GM19463 (cell line): ENCODE measurements at regions not wholly inside any gene's neighbourhood (a gene's known extent, or its start where the extent isn't known, plus 50 kb on each side); places are given as distances from the start of the nearest gene placed in this dataset.

Experiments
- ATAC-seq: cut with Tn5 transposase; IDR thresholded peaks from one replicate; pipeline ENCODE4 v1.9.1; 2021; ENCODE audit warnings: mild to moderate bottlenecking, moderate library complexity; ENCODE audit not compliant: unreplicated experiment

GRCh38 chr6:100144991-100145390 lies 151.0 kb upstream of the MCHR2 start:
- ATAC-seq = no peak

- ATAC-seq = no peak
These were observed 144.5 kb upstream of the MCHR2 start for GRCh38 chr6:100138346-100139022.

DNA sequence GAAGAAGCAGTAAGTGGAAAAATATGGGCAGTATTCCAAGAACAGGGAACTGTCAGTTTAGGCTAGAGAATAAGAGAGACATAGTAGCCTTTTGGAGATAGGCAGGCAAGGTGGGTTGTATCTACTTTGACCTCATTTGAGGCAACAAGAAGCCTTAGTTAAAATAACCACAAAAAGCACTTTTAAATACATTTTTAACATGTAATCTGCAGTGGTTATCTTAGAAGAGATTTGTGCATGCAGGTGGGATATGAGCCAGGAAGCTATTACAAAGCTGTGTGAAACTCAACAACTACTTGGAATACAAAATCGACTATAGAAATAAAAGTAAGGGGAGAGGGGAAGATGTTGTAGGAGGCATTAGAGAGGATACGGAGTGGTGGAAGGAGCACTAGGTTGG lies 143.7 kb upstream of the MCHR2 start:
- no peak for ATAC-seq

DNA sequence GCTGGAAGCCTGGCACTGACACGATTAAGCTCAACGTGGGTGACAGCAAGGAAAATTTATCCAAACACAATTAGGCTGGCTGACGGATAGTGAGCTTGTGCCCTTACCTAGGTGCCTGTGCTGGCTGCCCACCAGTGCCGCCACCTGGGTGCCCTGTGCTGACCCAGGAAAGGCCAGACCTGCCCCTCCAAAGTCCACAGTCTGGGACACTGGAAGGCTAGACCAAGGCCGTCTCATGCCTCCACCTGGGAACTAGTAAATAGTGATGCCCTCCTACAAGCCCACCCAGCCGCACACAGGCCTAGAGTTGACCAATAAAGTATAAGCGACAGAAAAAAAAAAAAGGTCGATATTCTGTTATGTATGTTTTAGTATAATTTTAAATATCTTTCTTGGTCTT lies 142.6 kb upstream of the MCHR2 start:
- no peak for ATAC-seq

DNA sequence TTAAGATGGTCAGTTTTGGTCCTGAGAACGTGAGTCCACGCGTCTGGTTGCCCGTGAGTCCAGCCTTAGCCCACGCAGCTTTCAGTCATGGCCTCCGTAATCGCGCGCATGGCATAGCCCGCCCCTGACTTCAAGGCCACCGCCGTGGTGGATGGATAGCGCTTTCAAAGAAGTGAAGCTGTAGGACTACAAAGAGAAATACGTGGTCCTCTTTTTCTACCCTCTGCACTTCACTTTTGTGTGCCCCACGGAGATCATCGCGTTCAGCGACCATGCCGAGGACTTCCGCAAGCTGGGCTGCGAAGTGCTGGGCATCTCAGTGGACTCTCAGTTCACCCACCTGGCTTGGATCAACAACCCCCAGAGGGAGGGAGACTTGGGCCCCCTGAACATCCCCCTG lies 142.0 kb upstream of the MCHR2 start:
- ATAC-seq = no peak

DNA sequence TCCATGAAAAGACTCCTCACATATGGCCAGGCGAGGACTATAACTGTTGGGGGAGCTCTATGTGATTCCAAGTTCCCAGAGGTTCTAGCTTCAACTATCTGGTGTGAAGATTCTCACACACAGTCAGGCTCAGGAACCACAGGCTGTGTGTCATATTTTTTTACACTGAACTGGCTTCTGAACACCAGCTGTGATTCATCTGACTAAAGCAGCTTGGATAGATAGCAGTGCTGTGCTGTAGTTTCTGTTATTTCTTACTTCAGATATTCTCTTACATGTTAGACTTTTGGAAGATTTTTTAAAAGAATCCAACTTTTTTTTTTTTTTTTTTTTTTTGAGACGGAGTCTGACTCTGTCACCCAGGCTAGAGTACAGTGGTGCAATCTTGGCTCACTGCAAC lies 140.7 kb upstream of the MCHR2 start:
- ATAC-seq = no peak

DNA sequence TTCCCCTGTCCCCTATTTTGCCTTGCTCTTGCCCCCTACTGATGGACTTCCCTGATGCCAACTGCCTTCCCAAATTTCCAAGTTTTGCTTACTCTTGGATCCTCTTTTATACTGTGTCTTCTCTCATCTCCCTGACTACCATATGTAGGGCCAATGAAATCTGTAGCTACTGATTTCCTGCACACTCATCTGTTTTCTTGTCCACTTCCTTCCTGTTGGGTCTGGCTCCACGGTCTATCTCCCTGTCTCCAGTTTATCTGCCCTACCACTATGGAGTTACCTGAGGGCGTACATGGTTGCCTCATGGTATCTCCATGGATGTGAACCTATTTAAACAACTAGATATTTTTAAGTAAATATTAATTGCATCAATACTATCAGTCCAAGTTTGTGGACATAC lies 140.3 kb upstream of the MCHR2 start:
- no peak for ATAC-seq

DNA sequence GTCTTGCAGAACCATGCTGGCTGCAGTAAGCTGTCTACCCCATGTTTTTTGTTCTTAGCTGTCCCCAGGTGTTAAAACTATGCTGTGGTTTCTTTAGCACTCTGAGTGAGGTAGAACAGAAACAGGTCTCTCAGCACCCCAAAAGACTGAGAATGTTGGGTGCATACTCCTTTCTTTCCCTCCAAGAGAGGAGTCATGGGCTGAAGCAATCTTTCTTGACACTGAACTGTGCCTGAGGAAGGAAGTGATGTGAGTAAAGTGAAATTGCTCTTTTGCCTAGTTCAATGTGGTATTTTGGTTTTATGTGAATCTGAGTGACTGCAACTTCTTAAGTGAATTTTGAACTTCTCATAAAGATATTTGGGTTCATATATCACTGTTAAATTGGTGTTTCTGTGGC lies 138.0 kb upstream of the MCHR2 start:
- ATAC-seq = no peak

- ATAC-seq = no peak
These were observed 136.6 kb upstream of the MCHR2 start for GRCh38 chr6:100130630-100131029.

DNA sequence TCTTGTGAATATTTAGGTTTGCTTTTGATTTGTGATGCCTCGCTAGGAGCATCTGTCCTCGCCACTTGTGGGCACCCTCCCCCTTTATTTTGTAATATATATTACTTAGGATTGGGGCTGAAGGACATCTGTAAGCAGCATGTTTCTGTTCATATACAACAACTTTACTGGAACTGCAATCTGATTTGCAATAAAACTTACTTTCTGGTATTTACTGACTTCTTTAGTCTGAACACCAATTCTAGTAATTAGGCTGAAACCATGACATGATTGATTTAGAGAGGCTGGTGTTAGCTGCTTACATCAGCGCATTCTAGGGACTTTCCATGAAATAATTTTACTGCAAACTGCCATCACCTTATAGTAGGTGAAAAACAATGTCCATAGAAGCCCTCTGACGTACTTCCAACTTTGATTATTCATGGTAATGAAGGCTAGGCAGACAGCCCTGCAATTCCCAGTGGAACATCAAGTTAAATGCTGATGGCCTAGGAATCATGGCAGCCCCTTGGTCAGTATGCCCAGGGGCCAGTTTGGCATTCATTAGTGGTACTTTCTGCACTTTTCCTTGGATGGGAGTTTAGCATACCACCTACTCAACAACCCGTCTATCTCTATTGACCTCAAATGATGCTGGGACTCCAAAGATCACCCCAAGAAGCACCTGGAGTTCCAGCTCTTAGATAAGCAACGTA lies 132.9 kb upstream of the MCHR2 start:
- ATAC-seq = peak; percentile 76

DNA sequence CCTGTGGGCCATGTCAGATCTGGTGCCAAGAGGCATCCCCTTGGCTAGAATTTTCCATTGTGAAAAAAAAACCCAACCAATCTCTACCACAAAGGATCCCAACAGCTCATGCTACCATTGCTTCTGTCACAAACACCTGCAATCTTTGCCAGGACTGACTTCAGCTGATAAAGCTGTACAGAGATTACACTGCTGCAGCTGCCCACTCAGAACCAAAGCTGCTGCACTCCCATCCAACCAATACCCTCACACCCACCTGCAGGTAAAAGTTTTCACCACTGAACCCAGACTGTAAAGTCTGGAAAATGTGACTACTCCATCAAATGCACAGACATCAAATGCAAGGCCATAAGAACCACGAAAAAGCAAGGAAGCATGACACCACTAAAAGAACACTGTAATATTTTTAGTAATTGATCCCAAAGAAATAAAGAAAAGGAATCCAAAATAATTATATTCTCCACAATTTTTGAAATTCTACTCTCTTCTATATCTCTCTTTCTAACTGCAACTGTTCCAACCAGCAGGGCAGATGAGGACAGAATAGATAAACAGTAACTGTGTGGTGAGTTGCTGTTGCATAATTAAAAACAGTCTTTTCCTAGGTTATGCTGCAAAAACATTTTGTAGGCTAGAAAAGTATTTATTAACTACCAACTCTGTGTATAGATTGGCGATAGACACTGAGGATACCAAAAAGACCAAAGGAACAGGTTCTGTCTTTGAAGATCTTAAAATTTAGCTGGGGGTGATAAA lies 128.0 kb upstream of the MCHR2 start:
- no peak for ATAC-seq

- ATAC-seq = no peak
These were observed 125.2 kb upstream of the MCHR2 start for GRCh38 chr6:100119261-100119660.

DNA sequence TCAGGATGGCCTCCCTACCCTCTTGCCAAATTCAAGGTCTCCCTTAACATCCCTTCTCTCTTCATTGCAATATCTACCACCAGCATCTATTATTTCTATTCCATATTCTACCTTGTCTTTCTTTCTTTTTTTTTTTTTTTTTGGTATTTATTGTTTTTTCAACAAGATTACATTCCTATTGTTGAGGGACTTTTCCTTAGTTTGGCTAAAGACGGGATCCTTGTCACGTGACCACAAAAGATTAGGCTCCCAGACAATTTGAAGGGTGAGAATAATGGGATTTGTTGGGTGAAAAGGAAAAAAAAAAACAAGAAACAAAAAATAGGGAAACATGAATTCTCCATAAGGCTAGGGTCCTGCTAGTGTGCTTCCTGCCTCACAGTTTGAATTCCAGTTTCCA lies 124.3 kb upstream of the MCHR2 start:
- no peak for ATAC-seq

DNA sequence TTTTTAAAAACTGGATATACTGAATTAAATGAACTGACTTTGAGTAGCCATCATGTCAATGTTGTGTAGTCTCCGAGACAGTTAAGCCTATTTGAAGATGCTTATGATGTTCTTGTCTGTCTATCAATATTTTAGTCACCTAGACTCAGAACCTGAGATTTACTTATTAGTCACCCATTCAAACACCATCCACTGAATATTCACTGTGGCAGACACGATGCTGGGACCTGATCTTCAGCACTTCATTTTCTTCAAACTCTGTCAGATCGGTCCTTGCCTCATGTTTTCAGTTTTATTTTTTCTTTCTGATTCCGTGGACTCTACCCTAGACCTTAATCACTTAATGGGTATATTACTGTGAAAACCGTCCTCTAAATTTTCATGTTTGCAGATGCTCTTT lies 123.7 kb upstream of the MCHR2 start:
- ATAC-seq = no peak

GRCh38 chr6:100116411-100117194 lies 122.6 kb upstream of the MCHR2 start:
- peak; percentile 73 for ATAC-seq

- no peak for ATAC-seq
These were observed 121.5 kb upstream of the MCHR2 start for GRCh38 chr6:100115407-100116101.

GRCh38 chr6:100112855-100113508 lies 119.0 kb upstream of the MCHR2 start:
- ATAC-seq = no peak

DNA sequence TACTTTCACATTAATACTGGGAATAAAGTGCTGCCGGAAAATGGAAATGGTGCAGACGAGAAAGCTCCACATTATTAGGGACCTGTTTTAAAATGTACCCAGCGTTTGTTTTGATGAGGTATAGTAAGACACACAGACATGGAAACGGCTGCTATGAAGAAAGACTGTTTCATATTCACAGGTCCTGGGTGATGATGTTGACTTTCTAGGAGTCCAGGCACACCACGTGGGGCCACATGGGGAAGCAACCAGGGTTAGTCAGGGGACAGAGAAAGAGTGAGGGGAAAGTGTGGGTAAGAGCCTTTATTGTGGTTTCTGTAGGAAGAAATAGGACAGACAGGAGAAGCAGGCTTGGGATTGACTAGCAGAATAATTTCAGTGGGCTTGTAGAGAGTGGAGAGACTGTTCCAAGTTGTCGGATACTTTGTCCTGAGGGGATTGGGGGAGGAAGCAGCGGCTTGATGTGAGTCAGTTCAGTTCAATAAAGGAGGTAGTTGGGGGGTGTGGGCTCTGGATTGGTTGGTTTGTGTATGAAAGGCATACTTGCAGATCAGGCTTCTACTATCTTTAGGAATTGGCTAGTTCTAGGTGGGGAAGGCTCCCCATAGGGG lies 112.0 kb upstream of the MCHR2 start:
- ATAC-seq = no peak

DNA sequence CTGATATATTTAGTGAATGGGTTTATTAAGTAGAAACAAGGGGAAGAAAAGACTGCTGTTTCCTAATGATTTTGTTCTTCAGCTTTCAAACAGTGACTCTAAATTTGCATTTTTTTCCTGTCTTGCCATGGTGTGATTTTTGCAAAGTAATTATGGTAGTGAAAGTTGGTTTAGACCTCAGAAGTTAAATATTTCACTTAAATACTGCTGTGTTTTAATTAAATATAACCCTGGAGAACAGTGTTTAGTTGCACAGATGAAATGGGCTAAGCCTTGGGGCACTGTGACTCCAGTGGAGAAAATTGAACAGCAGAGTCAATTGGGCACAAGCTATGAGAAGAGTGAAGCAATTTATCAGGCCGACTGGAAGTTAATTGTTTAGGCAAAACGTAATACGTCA lies 111.1 kb upstream of the MCHR2 start:
- peak; percentile 63 for ATAC-seq

DNA sequence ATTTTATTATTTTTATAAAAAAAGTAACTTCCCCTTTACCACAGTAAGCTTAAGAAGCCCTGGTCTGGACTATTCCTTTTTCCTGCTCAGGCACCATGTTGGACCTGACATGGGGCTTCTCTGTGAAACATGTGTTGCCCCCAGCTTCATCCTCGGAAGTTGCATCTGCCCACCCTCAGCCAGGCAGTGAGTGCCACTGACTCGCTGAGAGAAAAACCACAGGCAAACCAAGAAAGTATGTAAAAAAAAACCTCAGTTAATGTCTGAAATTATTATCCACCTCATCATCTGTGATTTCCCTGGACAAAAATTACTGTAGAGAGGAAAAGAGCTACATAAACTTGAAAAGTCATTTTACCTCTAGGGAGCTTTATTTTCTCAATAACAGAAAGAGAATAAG lies 109.9 kb upstream of the MCHR2 start:
- no peak for ATAC-seq
